ENCODE measurements at regions not wholly inside any gene's neighbourhood (a gene's known extent, or its start where the extent isn't known, plus 50 kb on each side); places are given as distances from the start of the nearest gene placed in this dataset.

GRCh38 chr9:118721923-118722322, 647.3 kb downstream of the BRINP1 start:
- Histone ChIP-seq H3K36me3 (ENCODE audit: control insufficient read depth in 2 of 2, extremely low read depth in 1 of 2, insufficient read depth in 2 of 2, low read length in 2 of 2) (no peaks in the 10 kb centered on the region), H3K9me3 (ENCODE audit: control insufficient read depth, low read depth, low read length) (no peaks in the 10 kb centered on the region), H4K20me1 (ENCODE audit: control insufficient read depth, extremely low read depth, insufficient read depth, low read length) (no peaks in the 10 kb centered on the region), H3K27ac (ENCODE audit: control insufficient read depth, insufficient read depth, low read length) (no peak overlapping the region), H3K9me1 (ENCODE audit: control insufficient read depth, extremely low read depth, insufficient read depth, low read length) (no peaks in the 10 kb centered on the region), H3K4me3 (ENCODE audit: control insufficient read depth in 2 of 3, extremely low read depth in 1 of 3, insufficient read depth in 2 of 3, low read depth in 1 of 3, low read length in 3 of 3) (no peak overlapping the region), H2AFZ (ENCODE audit: control insufficient read depth, low read length) (no peak overlapping the region), H3K4me2 (ENCODE audit: control insufficient read depth, extremely low read depth, insufficient read depth, low read depth, low read length) (no peak overlapping the region), H3K27me3 (ENCODE audit: control insufficient read depth, extremely low read depth, insufficient read depth, low read length) (no peaks in the 10 kb centered on the region), H3K79me2 (ENCODE audit: control insufficient read depth, insufficient read depth, low read length) (no peaks in the 10 kb centered on the region), H3K4me1 (ENCODE audit: control insufficient read depth, extremely low read depth, insufficient read depth, low read length) (no peaks in the 10 kb centered on the region), H3K9ac (ENCODE audit: control insufficient read depth, extremely low read depth, insufficient read depth, low read length) (no peak overlapping the region)
- TF ChIP-seq EZH2 (IDR thresholded peaks at IDR 0.05; ENCODE audit: low read length): no peak
- TF ChIP-seq, protein P1, sequence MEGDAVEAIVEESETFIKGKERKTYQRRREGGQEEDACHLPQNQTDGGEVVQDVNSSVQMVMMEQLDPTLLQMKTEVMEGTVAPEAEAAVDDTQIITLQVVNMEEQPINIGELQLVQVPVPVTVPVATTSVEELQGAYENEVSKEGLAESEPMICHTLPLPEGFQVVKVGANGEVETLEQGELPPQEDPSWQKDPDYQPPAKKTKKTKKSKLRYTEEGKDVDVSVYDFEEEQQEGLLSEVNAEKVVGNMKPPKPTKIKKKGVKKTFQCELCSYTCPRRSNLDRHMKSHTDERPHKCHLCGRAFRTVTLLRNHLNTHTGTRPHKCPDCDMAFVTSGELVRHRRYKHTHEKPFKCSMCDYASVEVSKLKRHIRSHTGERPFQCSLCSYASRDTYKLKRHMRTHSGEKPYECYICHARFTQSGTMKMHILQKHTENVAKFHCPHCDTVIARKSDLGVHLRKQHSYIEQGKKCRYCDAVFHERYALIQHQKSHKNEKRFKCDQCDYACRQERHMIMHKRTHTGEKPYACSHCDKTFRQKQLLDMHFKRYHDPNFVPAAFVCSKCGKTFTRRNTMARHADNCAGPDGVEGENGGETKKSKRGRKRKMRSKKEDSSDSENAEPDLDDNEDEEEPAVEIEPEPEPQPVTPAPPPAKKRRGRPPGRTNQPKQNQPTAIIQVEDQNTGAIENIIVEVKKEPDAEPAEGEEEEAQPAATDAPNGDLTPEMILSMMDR (optimal IDR thresholded peaks at IDR 0.05 in 1 of 3, IDR thresholded peaks at IDR 0.05 in 1 of 3, conservative IDR thresholded peaks at IDR 0.05 in 1 of 3; ENCODE audit: extremely low read depth in 1 of 3, insufficient read depth in 2 of 3, low read length in 3 of 3): no peak
- dilution Hi-C loops (cut with MboI; ENCODE audit: extremely low pct_ligation_motif_present, low sequenced_read_pairs): no loop called here
- DNase-seq (ENCODE audit: low read depth, low spot score) (no peak), FAIRE-seq (no peak)

GRCh38 chr9:118729981-118730380, 639.3 kb downstream of the BRINP1 start:
- dilution Hi-C loops (cut with MboI; ENCODE audit: extremely low pct_ligation_motif_present, low sequenced_read_pairs): no loop called here
- DNase-seq (ENCODE audit: low read depth, low spot score) (no peak), FAIRE-seq (no peak)
- no peak overlapping the region for H3K9ac ChIP-seq (ENCODE audit: control insufficient read depth, extremely low read depth, insufficient read depth, low read length)
- H3K27ac ChIP-seq (ENCODE audit: control insufficient read depth, insufficient read depth, low read length): no peak overlapping the region
- no peaks in the 10 kb centered on the region for H3K79me2 ChIP-seq (ENCODE audit: control insufficient read depth, insufficient read depth, low read length)
- H3K9me1 ChIP-seq (ENCODE audit: control insufficient read depth, extremely low read depth, insufficient read depth, low read length): no peaks in the 10 kb centered on the region
- H3K4me1 ChIP-seq (ENCODE audit: control insufficient read depth, extremely low read depth, insufficient read depth, low read length): no peaks in the 10 kb centered on the region
- no peak overlapping the region for H3K4me2 ChIP-seq (ENCODE audit: control insufficient read depth, extremely low read depth, insufficient read depth, low read depth, low read length)
- H3K9me3 ChIP-seq (ENCODE audit: control insufficient read depth, low read depth, low read length): no peaks in the 10 kb centered on the region
- TF ChIP-seq EZH2 (IDR thresholded peaks at IDR 0.05; ENCODE audit: low read length): no peak
- TF ChIP-seq, protein P1 (optimal IDR thresholded peaks at IDR 0.05 in 1 of 3, IDR thresholded peaks at IDR 0.05 in 1 of 3, conservative IDR thresholded peaks at IDR 0.05 in 1 of 3; ENCODE audit: extremely low read depth in 1 of 3, insufficient read depth in 2 of 3, low read length in 3 of 3): no peak
- H2AFZ ChIP-seq (ENCODE audit: control insufficient read depth, low read length): no peak overlapping the region
- no peaks in the 10 kb centered on the region for H3K36me3 ChIP-seq (ENCODE audit: control insufficient read depth in 2 of 2, extremely low read depth in 1 of 2, insufficient read depth in 2 of 2, low read length in 2 of 2)
- H4K20me1 ChIP-seq (ENCODE audit: control insufficient read depth, extremely low read depth, insufficient read depth, low read length): no peaks in the 10 kb centered on the region
- H3K27me3 ChIP-seq (ENCODE audit: control insufficient read depth, extremely low read depth, insufficient read depth, low read length): no peaks in the 10 kb centered on the region
- no peak overlapping the region for H3K4me3 ChIP-seq (ENCODE audit: control insufficient read depth in 2 of 3, extremely low read depth in 1 of 3, insufficient read depth in 2 of 3, low read depth in 1 of 3, low read length in 3 of 3)
